Stimulated activated naive B cell treated with anti-CD40 and anti-IgM and Interleukin-4, amounts not matched to agents 10 μg/mL and 1 μg/mL and 100 μg/mL, for 72 hours (primary cell): ENCODE measurements at regions not wholly inside any gene's neighbourhood (a gene's known extent, or its start where the extent isn't known, plus 50 kb on each side); places are given as distances from the start of the nearest gene placed in this dataset.

Source experiments
- ATAC-seq, 2 donors: fragments of 150-1000 bp; cut with Tn5 transposase; replicated peaks; 2 replicates each; pipeline ENCODE4 v1.10.0; 2021; ENCODE audit warnings: moderate library complexity in 1 of 2
- DNase-seq: peaks from one replicate; pipeline ENCODE4 v3.0.0; 2021
- H3K27ac Mint-ChIP-seq: one replicate; pipeline ENCODE4 v1.8.0; 2022; ENCODE audit warnings: mild to moderate bottlenecking, mixed read lengths
- H3K27me3 Mint-ChIP-seq, 2 donors: one replicate each; pipeline ENCODE4 v1.8.0; 2022; ENCODE audit warnings: mixed read lengths in 2 of 2
- H3K36me3 Mint-ChIP-seq, 2 donors: one replicate each; pipeline ENCODE4 v1.8.0; 2022; ENCODE audit warnings: mixed read lengths in 2 of 2, mild to moderate bottlenecking in 1 of 2
- H3K4me1 Mint-ChIP-seq, 2 donors: one replicate each; pipeline ENCODE4 v1.8.0; 2022; ENCODE audit warnings: mixed read lengths in 2 of 2, mild to moderate bottlenecking in 1 of 2
- H3K4me3 Mint-ChIP-seq, 2 donors: one replicate each; pipeline ENCODE4 v1.8.0; 2022; ENCODE audit warnings: mild to moderate bottlenecking in 2 of 2, mixed read lengths in 2 of 2, moderate library complexity in 1 of 2
- H3K9me3 Mint-ChIP-seq, 2 donors: one replicate each; pipeline ENCODE4 v1.8.0; 2022; ENCODE audit warnings: mixed read lengths in 2 of 2, mild to moderate bottlenecking in 1 of 2

DNA sequence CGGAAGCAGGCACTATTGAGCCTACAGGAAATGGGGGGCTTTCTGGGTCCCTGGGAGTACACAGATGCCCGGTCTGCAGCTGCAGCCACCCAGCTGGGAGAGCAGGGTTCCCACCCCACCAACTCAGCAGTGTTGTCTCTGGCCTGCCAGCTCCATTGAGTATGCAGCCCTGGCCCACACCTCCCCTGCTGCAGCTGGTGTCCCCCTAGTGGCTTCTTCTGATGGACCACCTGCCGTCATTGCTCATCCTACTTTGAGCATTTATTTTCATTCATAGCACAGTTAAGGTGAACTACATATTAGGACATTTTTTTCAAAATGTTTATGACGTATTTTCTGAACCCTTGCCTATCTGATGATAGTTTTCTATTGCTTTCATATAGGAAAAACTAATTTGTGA, 189.8 kb upstream of the LYPLAL1 start:
- DNase-seq (no peak), ATAC-seq (no peak)
- Mint-ChIP-seq H3K27me3 (no peaks in the 10 kb centered on the region), H3K4me3 (no peak overlapping the region), H3K4me1 (no peaks in the 10 kb centered on the region), H3K9me3 (peaks cover 0 to 1% of the 10 kb centered on the region in 2 donors), H3K27ac (no peak overlapping the region), H3K36me3 (no peaks in the 10 kb centered on the region)

- H3K36me3 Mint-ChIP-seq = no peaks in the 10 kb centered on the region
- DNase-seq = no peak
- no peaks in the 10 kb centered on the region for H3K4me1 Mint-ChIP-seq
- no peak for ATAC-seq
- H3K27ac Mint-ChIP-seq = no peak overlapping the region
- peaks cover 0 to 5% of the 10 kb centered on the region in 2 donors for H3K27me3 Mint-ChIP-seq
- no peak overlapping the region for H3K4me3 Mint-ChIP-seq
- H3K9me3 Mint-ChIP-seq = peaks cover 0 to 1% of the 10 kb centered on the region in 2 donors
These were observed 188.2 kb upstream of the LYPLAL1 start for GRCh38 chr1:218985424-218985984.

- ATAC-seq (no peak), DNase-seq (no peak)
- Mint-ChIP-seq H3K4me3 (no peak overlapping the region), H3K9me3 (peaks cover 0 to 1% of the 10 kb centered on the region in 2 donors), H3K36me3 (no peaks in the 10 kb centered on the region), H3K4me1 (no peaks in the 10 kb centered on the region), H3K27ac (no peak overlapping the region), H3K27me3 (peaks cover 0 to 5% of the 10 kb centered on the region in 2 donors)
These were observed 186.9 kb upstream of the LYPLAL1 start for GRCh38 chr1:218986816-218987215.

- H3K4me1 Mint-ChIP-seq = no peaks in the 10 kb centered on the region
- H3K36me3 Mint-ChIP-seq = no peaks in the 10 kb centered on the region
- H3K9me3 Mint-ChIP-seq = peaks cover 0 to 1% of the 10 kb centered on the region in 2 donors
- no peak overlapping the region for H3K4me3 Mint-ChIP-seq
- DNase-seq (no peak), ATAC-seq (no peak)
- peaks cover 0 to 5% of the 10 kb centered on the region in 2 donors for H3K27me3 Mint-ChIP-seq
- H3K27ac Mint-ChIP-seq = no peak overlapping the region
These were observed 183.7 kb upstream of the LYPLAL1 start for GRCh38 chr1:218990019-218990418.

- Mint-ChIP-seq H3K27me3 (peaks cover 0 to 5% of the 10 kb centered on the region in 2 donors), H3K4me1 (no peaks in the 10 kb centered on the region), H3K9me3 (peaks cover 0 to 1% of the 10 kb centered on the region in 2 donors), H3K36me3 (no peaks in the 10 kb centered on the region), H3K4me3 (no peak overlapping the region), H3K27ac (no peak overlapping the region)
- DNase-seq = no peak
- ATAC-seq = no peak
These were observed 182.6 kb upstream of the LYPLAL1 start for GRCh38 chr1:218991089-218991488.

- no peak overlapping the region for H3K27ac Mint-ChIP-seq
- no peak for ATAC-seq
These were observed 179.1 kb upstream of the LYPLAL1 start for GRCh38 chr1:218994615-218995014.

DNA sequence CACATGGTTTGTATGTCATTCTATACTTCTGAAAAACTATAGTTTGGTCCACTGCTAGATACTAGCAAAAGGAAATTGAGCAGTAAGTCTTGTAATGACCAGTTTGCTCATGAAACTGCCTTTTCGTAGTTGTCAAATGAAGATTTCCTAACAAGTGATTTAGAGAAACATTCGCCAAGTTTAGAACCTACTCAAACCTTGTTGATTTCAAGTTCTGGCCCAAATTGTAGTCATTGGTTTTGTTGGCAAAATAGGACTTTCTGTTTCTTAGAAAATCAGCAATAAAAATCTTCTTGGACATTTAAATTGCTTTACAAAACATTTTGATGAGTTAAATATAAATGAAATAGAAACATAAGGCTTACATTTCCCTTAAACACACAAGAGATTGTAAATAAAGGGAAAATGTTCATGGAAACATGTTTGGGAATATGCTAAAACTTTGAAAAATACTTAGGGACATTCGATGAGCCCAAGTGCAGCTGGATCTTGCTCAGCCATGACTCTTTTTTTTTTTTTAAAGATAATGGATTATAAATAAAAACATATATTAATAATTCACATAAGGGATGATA, 178.5 kb upstream of the LYPLAL1 start:
- Mint-ChIP-seq H3K27me3 (peaks cover 4 to 6% of the 10 kb centered on the region in 2 donors), H3K4me3 (no peak overlapping the region), H3K9me3 (no peaks in the 10 kb centered on the region), H3K4me1 (no peaks in the 10 kb centered on the region), H3K27ac (no peak overlapping the region), H3K36me3 (no peaks in the 10 kb centered on the region)
- no peak for ATAC-seq
- DNase-seq = no peak

More at GRCh38 chr1:218994615-218995014, 179.1 kb upstream of the LYPLAL1 start:
- Mint-ChIP-seq H3K4me3 (no peak overlapping the region), H3K36me3 (no peaks in the 10 kb centered on the region), H3K9me3 (no peaks in the 10 kb centered on the region), H3K4me1 (no peaks in the 10 kb centered on the region), H3K27me3 (peaks cover 4 to 11% of the 10 kb centered on the region in 2 donors)
- DNase-seq = no peak

GRCh38 chr1:218996362-218996761, 177.3 kb upstream of the LYPLAL1 start:
- ATAC-seq (no peak), DNase-seq (no peak)
- no peaks in the 10 kb centered on the region for H3K36me3 Mint-ChIP-seq
- no peak overlapping the region for H3K4me3 Mint-ChIP-seq
- H3K27me3 Mint-ChIP-seq = peaks cover 4 to 6% of the 10 kb centered on the region in 2 donors
- no peaks in the 10 kb centered on the region for H3K9me3 Mint-ChIP-seq
- H3K27ac Mint-ChIP-seq = no peak overlapping the region
- no peaks in the 10 kb centered on the region for H3K4me1 Mint-ChIP-seq

DNA sequence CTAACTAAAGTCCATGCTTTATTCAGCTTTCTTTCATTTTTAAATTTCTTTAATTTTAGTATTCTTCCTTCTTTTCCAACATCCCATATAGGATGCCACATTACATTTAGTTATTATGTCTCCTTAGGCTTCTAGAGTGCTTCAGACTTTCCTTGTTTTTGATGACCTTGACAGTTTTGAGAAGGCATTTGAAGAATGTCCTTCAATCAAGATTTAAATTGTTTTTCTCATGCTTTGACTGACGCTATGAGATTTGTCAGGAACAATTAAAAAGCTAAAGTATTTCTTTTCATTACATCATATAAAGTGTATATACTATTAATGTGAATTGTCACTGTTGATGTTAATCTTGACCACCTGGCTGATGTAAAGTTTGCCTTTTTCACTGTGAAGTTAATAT, 173.7 kb upstream of the LYPLAL1 start:
- no peaks in the 10 kb centered on the region for H3K4me1 Mint-ChIP-seq
- no peaks in the 10 kb centered on the region for H3K36me3 Mint-ChIP-seq
- no peak for DNase-seq

DNA sequence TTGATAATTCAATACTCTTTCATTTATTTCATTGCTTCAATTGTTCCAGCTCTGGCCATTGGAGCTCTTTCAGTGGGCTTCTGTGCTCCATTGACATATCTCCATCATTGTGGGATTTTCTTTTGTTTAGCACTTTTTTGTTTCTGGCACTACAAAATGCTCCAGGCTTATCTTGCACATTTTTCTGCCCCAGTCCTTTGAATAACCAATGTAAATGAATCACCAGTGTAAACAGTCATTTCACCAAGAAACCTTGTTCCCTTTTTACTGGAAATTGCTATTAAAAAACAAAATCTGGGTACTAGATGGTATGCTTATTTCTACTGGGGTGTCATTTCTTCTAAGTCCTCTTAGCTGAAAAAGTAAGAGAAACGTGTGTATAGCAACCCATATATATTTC, 173.0 kb upstream of the LYPLAL1 start:
- H3K36me3 Mint-ChIP-seq = no peaks in the 10 kb centered on the region
- DNase-seq = no peak
- H3K4me3 Mint-ChIP-seq = no peak overlapping the region
- no peaks in the 10 kb centered on the region for H3K4me1 Mint-ChIP-seq
- ATAC-seq = no peak
- H3K27me3 Mint-ChIP-seq = peaks cover 4 to 6% of the 10 kb centered on the region in 2 donors
- H3K27ac Mint-ChIP-seq = no peak overlapping the region
- peaks cover 7 to 12% of the 10 kb centered on the region in 2 donors for H3K9me3 Mint-ChIP-seq

More for the DNA sequence above, 173.7 kb upstream of the LYPLAL1 start:
- H3K9me3 Mint-ChIP-seq = peaks cover 2 to 8% of the 10 kb centered on the region in 2 donors
- ATAC-seq = no peak
- no peak overlapping the region for H3K4me3 Mint-ChIP-seq
- peaks cover 4 to 6% of the 10 kb centered on the region in 2 donors for H3K27me3 Mint-ChIP-seq
- H3K27ac Mint-ChIP-seq = no peak overlapping the region

DNA sequence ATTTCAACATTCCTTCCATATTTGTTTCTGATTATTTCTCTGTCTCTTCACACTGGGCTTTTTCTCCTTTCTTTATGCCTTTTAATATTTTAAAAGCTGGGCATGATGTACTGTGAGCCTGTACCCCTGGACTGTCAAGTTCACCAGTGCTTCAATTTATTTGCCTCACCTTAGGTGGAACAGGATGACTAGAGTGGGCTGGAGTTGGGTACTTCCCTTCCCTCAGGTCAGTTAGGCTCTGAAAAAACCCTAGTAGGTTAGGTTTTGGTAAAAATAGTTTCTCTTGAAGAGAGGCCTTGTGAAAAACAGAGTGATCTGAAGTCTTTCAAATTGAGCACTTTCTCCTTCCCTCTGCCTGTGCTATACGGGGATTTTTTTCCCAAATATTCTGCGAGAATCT, 163.0 kb upstream of the LYPLAL1 start:
- no peaks in the 10 kb centered on the region for H3K4me1 Mint-ChIP-seq
- no peaks in the 10 kb centered on the region for H3K36me3 Mint-ChIP-seq

GRCh38 chr1:219020386-219020785, 153.3 kb upstream of the LYPLAL1 start:
- Mint-ChIP-seq H3K4me1 (peaks cover 0 to 5% of the 10 kb centered on the region in 2 donors), H3K27me3 (no peaks in the 10 kb centered on the region), H3K27ac (no peak overlapping the region), H3K9me3 (peaks cover 0 to 4% of the 10 kb centered on the region in 2 donors), H3K36me3 (no peaks in the 10 kb centered on the region), H3K4me3 (no peak overlapping the region)
- ATAC-seq (no peak), DNase-seq (no peak)

More for the DNA sequence above, 163.0 kb upstream of the LYPLAL1 start:
- peaks cover 5 to 6% of the 10 kb centered on the region in 2 donors for H3K27me3 Mint-ChIP-seq
- DNase-seq (no peak), ATAC-seq (no peak)
- peaks cover 0 to 2% of the 10 kb centered on the region in 2 donors for H3K9me3 Mint-ChIP-seq
- no peak overlapping the region for H3K27ac Mint-ChIP-seq
- no peak overlapping the region for H3K4me3 Mint-ChIP-seq

DNA sequence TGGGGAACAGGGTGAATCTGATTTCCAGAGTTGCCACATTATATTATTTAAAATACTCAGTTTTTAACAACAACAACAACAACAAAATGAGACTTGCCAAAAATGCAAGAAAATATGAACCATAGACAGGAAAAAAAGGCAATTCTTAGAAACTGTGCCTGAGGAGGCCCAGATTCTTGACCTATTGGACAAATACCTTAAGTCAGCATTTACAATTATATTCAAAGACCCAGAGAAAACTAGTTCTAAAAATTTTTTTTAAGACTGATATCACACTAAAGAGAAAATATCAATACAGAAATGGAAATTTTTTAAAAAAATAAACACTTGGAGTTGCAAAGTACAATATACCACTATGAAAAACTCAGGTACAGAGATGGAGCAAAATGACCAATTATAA, 152.8 kb upstream of the LYPLAL1 start:
- H3K27ac Mint-ChIP-seq = no peak overlapping the region
- peaks cover 0 to 4% of the 10 kb centered on the region in 2 donors for H3K9me3 Mint-ChIP-seq
- no peaks in the 10 kb centered on the region for H3K27me3 Mint-ChIP-seq
- DNase-seq = no peak
- H3K36me3 Mint-ChIP-seq = no peaks in the 10 kb centered on the region
- H3K4me1 Mint-ChIP-seq = peaks cover 0 to 5% of the 10 kb centered on the region in 2 donors
- ATAC-seq = no peak
- no peak overlapping the region for H3K4me3 Mint-ChIP-seq

GRCh38 chr1:219027146-219027673, 146.5 kb upstream of the LYPLAL1 start:
- ATAC-seq (no peak), DNase-seq (no peak)
- no peaks in the 10 kb centered on the region for H3K27me3 Mint-ChIP-seq
- peaks cover 0 to 1% of the 10 kb centered on the region in 2 donors for H3K36me3 Mint-ChIP-seq
- H3K9me3 Mint-ChIP-seq = peaks cover 0 to 5% of the 10 kb centered on the region in 2 donors
- H3K4me3 Mint-ChIP-seq = no peak overlapping the region
- H3K4me1 Mint-ChIP-seq = no peaks in the 10 kb centered on the region
- no peak overlapping the region for H3K27ac Mint-ChIP-seq

DNA sequence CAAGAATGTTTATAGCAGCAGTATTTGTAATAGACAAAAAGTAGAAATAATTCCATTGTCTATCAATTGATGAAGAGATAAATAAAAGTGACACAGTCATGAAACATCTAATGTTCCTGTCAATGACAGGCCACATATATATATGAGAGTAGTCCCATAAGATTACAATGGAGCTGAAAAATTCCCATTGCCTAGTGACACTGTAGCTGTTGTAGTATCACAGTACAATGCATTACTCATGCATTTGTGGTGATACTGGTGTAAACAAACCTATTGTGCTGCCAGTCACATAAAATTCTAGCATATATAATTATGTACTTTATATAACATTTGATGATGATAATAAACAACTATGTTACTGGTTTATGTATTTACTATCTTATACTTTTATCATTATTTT, 141.9 kb upstream of the LYPLAL1 start:
- no peaks in the 10 kb centered on the region for H3K9me3 Mint-ChIP-seq
- ATAC-seq (no peak), DNase-seq (no peak)
- no peaks in the 10 kb centered on the region for H3K36me3 Mint-ChIP-seq
- H3K4me1 Mint-ChIP-seq = no peaks in the 10 kb centered on the region
- no peaks in the 10 kb centered on the region for H3K27me3 Mint-ChIP-seq
- no peak overlapping the region for H3K4me3 Mint-ChIP-seq
- no peak overlapping the region for H3K27ac Mint-ChIP-seq
